HG03045 (cell line): ENCODE measurements at regions not wholly inside any gene's neighbourhood (a gene's known extent, or its start where the extent isn't known, plus 50 kb on each side); places are given as distances from the start of the nearest gene placed in this dataset.
"Not testable (repeated sequence)": the region's sequence is repeated elsewhere in the genome, so short reads cannot be mapped to it uniquely, and the experiment has no call there.

ENCODE experiments used
- ATAC-seq: cut with Tn5 transposase; IDR thresholded peaks from one replicate; pipeline ENCODE4 v1.9.1; 2021; ENCODE audit warnings: mild to moderate bottlenecking, moderate library complexity; ENCODE audit not compliant: unreplicated experiment

GRCh38 chr7:106713452-106713851 is 52.5 kb upstream of the CCDC71L start:
- ATAC-seq = not testable (repeated sequence)

DNA sequence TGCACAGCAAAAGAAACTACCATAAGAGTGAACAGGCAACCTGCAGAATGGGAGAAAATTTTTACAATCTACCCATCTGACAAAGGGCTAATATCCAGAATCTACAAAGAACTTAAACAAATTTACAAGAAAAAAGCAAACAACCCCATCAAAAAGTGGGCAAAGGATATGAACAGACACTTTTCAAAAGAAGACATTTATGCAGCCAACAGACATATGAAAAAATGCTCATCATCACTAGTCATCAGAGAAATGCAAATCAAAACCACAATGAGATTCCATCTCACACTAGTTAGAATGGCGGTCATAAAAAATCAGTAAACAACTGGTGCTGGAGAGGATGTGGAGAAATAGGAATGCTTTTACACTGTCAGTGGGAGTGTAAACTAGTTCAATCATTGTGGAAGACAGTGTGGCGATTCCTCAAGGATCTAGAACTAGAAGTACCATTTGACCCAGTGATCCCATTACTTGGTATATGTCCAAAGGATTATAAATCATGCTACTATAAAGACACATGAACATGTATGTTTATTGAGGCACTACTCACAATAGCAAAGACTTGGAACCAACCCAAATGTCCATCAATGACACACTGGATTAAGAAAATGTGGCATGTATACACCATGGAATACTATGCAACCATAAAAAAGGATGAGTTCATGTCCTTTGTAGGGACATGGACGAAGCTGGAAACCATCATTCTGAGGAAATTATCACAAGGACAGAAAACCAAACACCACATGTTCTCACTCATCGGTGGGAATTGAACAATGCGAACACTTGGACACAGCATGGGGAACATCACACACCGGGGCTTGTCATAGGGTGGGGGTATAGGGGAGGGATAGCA is 53.9 kb upstream of the CCDC71L start:
- ATAC-seq = not testable (repeated sequence)

GRCh38 chr7:106715730-106716129 is 54.8 kb upstream of the CCDC71L start:
- ATAC-seq = no peak

- no peak for ATAC-seq
These were observed 56.4 kb upstream of the CCDC71L start for GRCh38 chr7:106717254-106717954.

DNA sequence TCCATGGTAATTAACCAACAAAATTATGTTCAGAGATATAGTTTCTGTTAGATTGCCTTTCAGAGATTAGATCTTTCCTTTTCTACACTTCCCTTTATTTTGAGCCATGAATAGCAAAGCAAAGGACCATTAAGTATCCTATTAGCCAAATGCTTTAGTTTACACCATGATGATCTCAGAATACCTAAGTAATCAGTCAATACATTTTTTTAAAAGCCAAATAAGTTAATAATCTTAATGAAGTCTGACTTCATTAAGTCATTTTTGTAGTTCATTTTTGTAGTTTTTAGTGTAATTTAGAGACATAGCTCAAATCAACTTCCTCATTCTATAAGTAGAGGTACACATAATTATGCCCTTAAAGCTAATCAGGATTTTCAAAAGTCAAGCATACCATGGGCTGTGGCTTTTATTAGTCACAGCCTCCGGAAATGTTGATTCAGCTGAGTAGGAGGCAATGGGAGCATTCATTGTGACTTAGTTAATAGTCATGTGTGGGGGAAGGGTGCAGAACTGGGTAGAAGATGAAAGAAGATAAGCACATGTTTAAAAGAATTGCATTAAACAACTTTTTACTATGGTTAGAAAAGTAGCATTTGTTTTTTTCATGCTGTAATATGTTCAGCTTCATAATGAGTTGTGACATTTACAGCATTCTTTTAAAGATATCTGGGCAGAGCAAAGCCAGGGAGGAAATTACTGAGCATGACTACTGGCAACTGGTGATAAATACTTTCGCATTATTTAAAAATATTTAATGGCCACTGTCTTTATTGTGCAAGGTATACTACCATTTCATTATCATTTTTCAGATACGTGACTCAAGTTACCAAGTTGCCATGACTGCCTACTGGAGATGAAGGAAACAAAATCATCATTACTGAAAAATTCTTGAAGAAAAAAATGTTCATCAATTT is 57.3 kb upstream of the CCDC71L start:
- peak; percentile 68 for ATAC-seq

GRCh38 chr7:106720641-106721040 is 59.7 kb upstream of the CCDC71L start:
- ATAC-seq = no peak

- ATAC-seq = no peak
These were observed 61.1 kb upstream of the CCDC71L start for GRCh38 chr7:106721816-106722785.

GRCh38 chr7:106723398-106723797 is 62.4 kb upstream of the CCDC71L start:
- ATAC-seq = no peak

DNA sequence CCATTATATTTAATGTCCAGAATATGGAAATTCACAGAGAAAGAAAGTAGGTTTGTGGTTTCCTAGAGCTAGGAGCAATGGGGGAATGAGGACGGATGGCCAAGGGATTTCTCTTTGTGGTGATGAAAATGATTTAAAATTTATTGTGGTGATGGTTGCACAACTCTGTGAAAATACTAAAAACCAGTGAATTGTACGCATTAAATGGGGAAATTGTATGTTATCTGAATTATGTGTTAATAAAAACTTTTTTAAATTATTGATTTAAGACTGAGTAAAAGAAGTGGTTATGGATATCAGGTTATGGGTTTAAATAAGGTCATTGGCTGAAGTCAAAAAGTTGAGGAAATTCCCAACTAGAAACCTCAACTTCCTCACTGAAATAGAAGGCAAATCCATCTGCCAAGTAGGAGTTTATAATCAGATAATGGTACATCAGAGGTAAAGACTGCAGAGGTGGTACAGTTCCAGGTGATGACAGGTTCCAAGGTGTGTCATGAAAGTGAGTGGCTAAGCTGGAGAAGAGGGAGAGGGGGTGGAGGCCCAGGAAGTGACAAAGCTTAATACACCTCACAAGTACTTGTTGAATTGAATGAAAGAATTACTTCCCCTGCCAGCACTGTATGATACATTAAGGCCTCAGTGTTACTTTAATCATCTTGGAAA is 68.9 kb upstream of the CCDC71L start:
- no peak for ATAC-seq

DNA sequence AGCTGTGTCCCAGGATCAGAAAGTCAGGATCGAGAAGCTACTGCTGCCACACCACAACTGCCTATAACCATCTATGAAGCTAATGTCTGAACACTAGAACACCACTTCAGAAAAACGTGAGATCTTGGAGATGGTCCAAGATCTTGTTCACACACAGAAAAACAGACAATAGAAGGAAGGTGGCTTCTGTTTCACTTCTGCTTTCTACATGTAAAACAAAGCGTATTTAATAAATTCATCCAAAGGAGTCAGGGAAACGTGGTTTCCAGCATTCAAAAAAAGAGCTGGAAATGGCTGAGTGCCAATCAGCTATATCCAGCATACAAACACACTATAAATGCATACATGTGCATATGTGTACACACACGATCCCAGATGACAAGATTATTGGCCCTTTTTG is 70.2 kb upstream of the CCDC71L start:
- ATAC-seq = peak; percentile 85

DNA sequence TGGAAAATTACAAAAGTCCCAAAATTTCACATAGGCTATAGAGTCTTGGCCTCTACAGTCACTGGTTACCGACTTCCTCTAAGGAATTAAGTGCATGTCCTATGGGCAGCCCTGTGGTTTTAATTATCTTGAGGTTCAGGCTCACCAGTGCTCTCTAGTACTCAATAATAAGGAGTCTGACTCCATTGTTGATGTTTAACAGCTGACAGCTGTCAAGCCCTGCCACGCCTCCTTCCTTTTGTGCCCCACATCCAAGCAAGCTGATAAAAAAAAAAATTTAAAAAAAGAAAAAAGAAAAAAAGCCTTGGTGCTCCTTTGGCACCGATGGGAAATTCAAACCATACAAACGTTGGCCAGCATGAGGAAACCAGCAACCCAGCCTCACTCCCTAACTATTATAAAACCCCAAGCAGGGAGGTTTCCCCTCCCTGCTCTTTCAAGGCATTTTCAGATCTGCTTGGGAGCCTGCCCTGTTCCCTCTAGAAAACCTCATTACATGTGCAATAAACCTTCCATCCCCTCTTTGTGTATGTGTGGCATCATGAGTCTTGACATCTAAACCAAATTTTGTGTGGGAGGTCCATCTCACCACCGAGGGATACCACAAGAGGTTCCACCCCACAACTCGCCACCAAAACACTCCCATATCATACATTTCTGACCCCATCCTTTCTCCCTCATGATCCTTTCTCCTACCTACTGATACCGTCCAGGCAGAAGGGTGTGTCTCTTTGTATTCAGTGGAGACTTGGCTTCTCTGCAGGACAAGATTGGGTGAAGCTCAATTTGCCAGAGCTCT is 70.9 kb upstream of the CCDC71L start:
- no peak for ATAC-seq

DNA sequence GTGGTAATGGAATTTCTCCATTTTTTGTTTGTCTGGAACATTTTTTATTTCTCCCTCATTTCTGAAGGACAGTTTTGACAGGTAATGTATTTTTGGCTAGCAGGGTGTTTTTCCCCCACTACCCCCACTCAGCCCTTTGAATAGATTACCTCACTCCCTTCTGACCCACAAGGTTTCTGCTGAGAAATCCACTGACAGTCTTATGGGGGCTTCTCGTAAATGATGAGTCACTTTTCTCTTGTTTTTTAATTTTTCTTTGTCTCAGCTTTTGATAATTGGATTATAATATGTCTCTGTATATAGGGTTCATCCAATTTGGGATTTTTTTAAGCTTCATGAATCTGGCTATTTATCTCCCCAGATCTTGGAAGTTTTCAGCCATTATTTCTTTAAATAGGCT is 74.7 kb upstream of the CCDC71L start:
- ATAC-seq = no peak

DNA sequence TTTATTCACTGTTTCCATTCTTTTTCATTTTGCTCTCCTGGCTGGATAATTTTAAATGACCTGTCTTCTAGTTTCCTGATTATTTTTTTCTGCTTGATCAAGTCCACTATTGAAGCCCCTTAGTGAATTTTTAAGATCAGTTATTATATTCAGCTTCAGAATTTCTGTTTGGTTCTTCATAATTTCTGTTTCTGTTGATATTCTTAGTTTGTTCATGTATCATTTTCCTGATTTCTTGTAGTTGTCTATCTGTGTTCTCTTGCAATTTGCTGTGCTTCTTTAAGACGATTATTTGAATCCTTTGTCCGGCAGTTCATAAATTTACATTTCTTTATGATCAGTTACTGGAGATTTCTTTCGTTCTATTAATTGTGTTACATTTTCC is 75.2 kb upstream of the CCDC71L start:
- ATAC-seq = no peak

DNA sequence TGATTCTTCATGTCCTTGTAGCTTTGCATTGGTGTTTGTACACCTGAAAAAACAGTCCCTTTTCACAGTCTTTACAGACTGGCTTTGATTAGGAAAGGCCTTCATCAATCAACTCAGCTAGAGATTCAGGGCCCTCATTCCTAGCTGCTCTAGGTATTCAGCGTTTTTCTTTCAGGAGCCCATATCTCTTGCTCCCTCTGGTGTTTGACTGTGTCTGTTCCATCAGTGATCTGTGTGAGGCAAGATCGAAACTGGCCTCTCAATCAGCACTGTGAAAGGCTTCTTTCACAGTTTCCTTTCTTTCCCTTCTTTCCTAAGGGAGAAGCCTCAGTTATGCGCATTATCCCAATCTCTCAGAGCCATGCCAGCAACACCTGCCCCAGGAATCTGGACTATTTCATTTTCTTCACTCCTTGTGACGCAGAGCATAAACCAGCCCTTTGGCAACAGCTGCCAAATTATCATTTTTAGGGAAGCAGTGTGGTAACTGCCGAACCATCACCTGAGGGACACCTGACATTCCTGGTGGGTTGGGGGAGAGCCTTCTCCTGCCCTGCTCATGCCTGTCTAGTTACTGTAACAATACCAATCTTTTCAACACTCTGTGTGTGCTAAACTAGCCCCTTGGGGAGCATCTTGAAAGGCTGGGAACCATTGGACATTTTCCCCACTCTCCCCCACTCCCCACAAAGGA is 75.7 kb upstream of the CCDC71L start:
- peak; percentile 73 for ATAC-seq

- no peak for ATAC-seq
These were observed 76.2 kb upstream of the CCDC71L start for GRCh38 chr7:106737202-106737562.

DNA sequence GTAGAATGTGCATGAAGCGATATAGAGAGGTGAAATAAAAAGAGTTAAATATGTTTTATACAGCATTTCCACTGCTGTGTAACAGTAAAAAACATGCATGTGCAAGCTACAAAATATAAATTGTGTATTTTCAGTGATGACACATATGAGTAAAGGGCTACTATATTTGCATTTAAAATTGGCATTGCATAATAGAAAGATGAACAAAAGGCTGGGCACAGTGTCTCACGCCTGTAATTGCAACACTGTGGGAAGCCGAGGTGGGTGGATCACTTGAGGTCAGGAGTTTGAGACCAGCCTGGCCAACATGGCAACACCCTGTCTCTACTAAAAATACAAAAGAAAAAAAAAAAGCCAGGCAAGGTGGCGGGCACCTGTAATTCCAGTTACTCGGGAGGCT is 79.8 kb upstream of the CCDC71L start:
- ATAC-seq = no peak

DNA sequence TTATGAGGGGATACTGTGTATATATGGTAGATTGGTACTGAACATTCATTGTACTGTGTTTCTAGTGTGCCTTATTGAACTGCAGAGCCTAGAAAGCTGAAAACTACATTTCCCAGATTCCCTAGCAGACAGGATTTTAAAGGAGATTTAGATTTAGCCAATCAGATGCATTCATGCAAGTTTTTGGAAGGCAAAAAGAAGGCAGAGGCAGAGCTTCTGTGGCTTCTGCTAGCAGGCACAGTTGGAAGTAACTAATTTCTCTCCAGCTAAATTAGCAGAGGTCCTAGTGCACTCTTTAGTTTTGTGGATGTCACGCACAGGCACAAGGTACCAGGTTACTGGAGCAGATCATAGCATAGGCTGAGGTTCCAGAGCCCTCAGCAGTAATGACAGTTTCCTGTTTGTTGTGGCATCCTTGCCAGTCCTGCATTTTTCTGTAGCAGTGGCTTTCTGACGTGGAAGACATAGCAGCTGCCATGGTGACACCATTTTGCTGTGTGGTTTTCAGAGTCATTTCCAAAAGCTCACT is 83.7 kb upstream of the CCDC71L start:
- no peak for ATAC-seq

- ATAC-seq = not testable (repeated sequence)
These were observed 86.3 kb upstream of the CCDC71L start for GRCh38 chr7:106747301-106747700.
